ENCODE measurements at regions not wholly inside any gene's neighbourhood (a gene's known extent, or its start where the extent isn't known, plus 50 kb on each side); places are given as distances from the start of the nearest gene placed in this dataset.

DNA sequence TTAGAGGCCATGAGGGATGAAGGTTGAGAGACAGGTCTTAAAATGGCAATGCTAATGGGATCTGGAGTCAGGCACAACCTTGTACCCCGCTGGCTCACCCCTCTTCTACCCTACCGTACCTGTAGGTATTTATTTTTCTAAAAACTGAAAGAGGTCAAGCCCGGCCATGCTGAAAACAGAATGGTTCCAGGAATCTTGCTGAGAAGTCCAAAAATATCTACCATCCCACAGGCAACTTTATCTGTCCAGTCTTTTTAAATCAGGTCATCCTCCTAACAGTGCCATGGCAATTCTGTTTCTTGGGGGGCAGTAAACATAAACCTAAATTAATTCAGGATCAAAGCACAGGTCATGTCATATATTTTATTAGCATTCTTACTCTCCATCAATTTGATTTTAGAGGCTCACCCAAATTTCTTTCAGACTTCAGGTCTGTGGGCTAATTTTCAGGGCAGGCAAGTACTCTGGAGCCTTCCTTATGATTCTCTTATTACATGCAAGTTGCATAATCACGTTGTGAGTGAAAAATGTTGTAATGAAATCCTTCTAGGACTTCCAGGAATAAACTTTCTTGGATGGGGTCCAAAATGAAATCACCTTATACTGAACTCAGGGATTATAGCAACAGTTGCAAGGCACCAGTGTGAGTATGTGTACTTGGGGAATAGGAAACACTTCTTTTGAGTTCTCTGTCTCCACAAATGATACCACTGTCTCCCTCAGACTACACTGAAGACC, 102.7 kb upstream of the NREP start:
- no peak overlapping the region for H2AFZ ChIP-seq (ENCODE audit: low read depth, low read length)
- H3K79me2 ChIP-seq (replicated peaks; ENCODE audit: insufficient read depth, low read length), result no peaks in the 10 kb centered on the region
- no peak overlapping the region for H3K9ac ChIP-seq (ENCODE audit: low read length)
- H3K9me3 ChIP-seq (ENCODE audit: low read length), result no peaks in the 10 kb centered on the region
- no peak for TF ChIP-seq RAD21 (conservative IDR thresholded peaks at IDR 0.05)
- no peak for TF ChIP-seq TAF1 (IDR thresholded peaks at IDR 0.05; ENCODE audit: low read depth)
- TF ChIP-seq SMC3 (conservative IDR thresholded peaks at IDR 0.05; ENCODE audit: poor library complexity), result no peak
- TF ChIP-seq, protein P1, sequence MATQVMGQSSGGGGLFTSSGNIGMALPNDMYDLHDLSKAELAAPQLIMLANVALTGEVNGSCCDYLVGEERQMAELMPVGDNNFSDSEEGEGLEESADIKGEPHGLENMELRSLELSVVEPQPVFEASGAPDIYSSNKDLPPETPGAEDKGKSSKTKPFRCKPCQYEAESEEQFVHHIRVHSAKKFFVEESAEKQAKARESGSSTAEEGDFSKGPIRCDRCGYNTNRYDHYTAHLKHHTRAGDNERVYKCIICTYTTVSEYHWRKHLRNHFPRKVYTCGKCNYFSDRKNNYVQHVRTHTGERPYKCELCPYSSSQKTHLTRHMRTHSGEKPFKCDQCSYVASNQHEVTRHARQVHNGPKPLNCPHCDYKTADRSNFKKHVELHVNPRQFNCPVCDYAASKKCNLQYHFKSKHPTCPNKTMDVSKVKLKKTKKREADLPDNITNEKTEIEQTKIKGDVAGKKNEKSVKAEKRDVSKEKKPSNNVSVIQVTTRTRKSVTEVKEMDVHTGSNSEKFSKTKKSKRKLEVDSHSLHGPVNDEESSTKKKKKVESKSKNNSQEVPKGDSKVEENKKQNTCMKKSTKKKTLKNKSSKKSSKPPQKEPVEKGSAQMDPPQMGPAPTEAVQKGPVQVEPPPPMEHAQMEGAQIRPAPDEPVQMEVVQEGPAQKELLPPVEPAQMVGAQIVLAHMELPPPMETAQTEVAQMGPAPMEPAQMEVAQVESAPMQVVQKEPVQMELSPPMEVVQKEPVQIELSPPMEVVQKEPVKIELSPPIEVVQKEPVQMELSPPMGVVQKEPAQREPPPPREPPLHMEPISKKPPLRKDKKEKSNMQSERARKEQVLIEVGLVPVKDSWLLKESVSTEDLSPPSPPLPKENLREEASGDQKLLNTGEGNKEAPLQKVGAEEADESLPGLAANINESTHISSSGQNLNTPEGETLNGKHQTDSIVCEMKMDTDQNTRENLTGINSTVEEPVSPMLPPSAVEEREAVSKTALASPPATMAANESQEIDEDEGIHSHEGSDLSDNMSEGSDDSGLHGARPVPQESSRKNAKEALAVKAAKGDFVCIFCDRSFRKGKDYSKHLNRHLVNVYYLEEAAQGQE (IDR thresholded peaks at IDR 0.05; ENCODE audit: borderline replicate concordance), result no peak
- H3F3A ChIP-seq (ENCODE audit: insufficient read depth, low read length, poor library complexity, severe bottlenecking), result no peaks in the 10 kb centered on the region
- no peak overlapping the region for H3K27ac ChIP-seq (ENCODE audit: low read length)
- no peaks in the 10 kb centered on the region for H3K9me2 ChIP-seq (ENCODE audit: insufficient read depth, low read length)
- H4K20me1 ChIP-seq (ENCODE audit: insufficient read depth), result no peaks in the 10 kb centered on the region
- H3K4me2 ChIP-seq (ENCODE audit: low read length), result no peak overlapping the region
- no peak overlapping the region for H3K4me3 ChIP-seq (ENCODE audit: low read length)
- no peaks in the 10 kb centered on the region for H3K27me3 ChIP-seq (ENCODE audit: insufficient read depth, low read depth, low read length)
- H3K36me3 ChIP-seq (ENCODE audit: insufficient read depth, low read length), result no peaks in the 10 kb centered on the region

DNA sequence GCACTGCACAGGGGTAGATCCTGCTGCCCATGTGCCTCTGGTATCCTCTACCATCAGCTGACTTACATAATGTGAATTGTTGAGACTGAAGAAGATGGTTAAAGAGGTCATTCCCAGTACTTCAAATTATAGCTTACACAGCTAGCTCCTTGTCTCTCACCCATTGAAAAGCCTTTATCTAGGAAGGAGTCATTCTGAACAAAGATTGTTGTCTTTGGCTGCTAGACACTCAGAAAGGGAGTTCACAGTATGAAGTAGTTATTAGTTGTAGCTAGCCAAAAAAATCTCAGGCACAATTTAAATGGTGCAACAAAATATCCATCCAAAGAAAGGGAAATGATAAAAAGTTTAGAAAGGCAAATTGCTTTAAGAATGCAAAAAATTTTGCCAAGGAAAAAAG, 102.0 kb upstream of the NREP start:
- Histone ChIP-seq H3K9me2 (ENCODE audit: insufficient read depth, low read length) (no peaks in the 10 kb centered on the region), H3K36me3 (ENCODE audit: insufficient read depth, low read length) (no peaks in the 10 kb centered on the region), H3K27me3 (ENCODE audit: insufficient read depth, low read depth, low read length) (no peaks in the 10 kb centered on the region), H3K4me2 (ENCODE audit: low read length) (no peak overlapping the region), H4K20me1 (ENCODE audit: insufficient read depth) (no peaks in the 10 kb centered on the region), H3K9ac (ENCODE audit: low read length) (no peak overlapping the region), H3K79me2 (replicated peaks; ENCODE audit: insufficient read depth, low read length) (no peaks in the 10 kb centered on the region), H3K4me3 (ENCODE audit: low read length) (no peak overlapping the region), H3K9me3 (ENCODE audit: low read length) (no peaks in the 10 kb centered on the region), H3F3A (ENCODE audit: insufficient read depth, low read length, poor library complexity, severe bottlenecking) (no peaks in the 10 kb centered on the region), H2AFZ (ENCODE audit: low read depth, low read length) (no peak overlapping the region), H3K27ac (ENCODE audit: low read length) (no peak overlapping the region)
- TF ChIP-seq EP300 (conservative IDR thresholded peaks at IDR 0.05; ENCODE audit: poor library complexity, severe bottlenecking) (no peak), MXI1 (conservative IDR thresholded peaks at IDR 0.05; ENCODE audit: poor library complexity, severe bottlenecking) (no peak), SMC3 (conservative IDR thresholded peaks at IDR 0.05; ENCODE audit: poor library complexity) (no peak), TAF1 (IDR thresholded peaks at IDR 0.05; ENCODE audit: low read depth) (no peak), RAD21 (conservative IDR thresholded peaks at IDR 0.05) (no peak), EZH2 (IDR thresholded peaks at IDR 0.05; ENCODE audit: borderline replicate concordance, insufficient read depth, low read length, poor library complexity, severe bottlenecking) (no peak), POLR2AphosphoS5 (IDR thresholded peaks at IDR 0.05) (no peak)
- TF ChIP-seq, protein P2, sequence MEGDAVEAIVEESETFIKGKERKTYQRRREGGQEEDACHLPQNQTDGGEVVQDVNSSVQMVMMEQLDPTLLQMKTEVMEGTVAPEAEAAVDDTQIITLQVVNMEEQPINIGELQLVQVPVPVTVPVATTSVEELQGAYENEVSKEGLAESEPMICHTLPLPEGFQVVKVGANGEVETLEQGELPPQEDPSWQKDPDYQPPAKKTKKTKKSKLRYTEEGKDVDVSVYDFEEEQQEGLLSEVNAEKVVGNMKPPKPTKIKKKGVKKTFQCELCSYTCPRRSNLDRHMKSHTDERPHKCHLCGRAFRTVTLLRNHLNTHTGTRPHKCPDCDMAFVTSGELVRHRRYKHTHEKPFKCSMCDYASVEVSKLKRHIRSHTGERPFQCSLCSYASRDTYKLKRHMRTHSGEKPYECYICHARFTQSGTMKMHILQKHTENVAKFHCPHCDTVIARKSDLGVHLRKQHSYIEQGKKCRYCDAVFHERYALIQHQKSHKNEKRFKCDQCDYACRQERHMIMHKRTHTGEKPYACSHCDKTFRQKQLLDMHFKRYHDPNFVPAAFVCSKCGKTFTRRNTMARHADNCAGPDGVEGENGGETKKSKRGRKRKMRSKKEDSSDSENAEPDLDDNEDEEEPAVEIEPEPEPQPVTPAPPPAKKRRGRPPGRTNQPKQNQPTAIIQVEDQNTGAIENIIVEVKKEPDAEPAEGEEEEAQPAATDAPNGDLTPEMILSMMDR (IDR thresholded peaks at IDR 0.05; ENCODE audit: poor library complexity, severe bottlenecking), result no peak
- TF ChIP-seq, protein P1 (IDR thresholded peaks at IDR 0.05; ENCODE audit: borderline replicate concordance), result no peak

All from neural cell (in vitro differentiated cells).